ENCODE measurements at regions not wholly inside any gene's neighbourhood (a gene's known extent, or its start where the extent isn't known, plus 50 kb on each side); places are given as distances from the start of the nearest gene placed in this dataset.
"Not testable (repeated sequence)": the region's sequence is repeated elsewhere in the genome, so short reads cannot be mapped to it uniquely, and the experiment has no call there.

DNA sequence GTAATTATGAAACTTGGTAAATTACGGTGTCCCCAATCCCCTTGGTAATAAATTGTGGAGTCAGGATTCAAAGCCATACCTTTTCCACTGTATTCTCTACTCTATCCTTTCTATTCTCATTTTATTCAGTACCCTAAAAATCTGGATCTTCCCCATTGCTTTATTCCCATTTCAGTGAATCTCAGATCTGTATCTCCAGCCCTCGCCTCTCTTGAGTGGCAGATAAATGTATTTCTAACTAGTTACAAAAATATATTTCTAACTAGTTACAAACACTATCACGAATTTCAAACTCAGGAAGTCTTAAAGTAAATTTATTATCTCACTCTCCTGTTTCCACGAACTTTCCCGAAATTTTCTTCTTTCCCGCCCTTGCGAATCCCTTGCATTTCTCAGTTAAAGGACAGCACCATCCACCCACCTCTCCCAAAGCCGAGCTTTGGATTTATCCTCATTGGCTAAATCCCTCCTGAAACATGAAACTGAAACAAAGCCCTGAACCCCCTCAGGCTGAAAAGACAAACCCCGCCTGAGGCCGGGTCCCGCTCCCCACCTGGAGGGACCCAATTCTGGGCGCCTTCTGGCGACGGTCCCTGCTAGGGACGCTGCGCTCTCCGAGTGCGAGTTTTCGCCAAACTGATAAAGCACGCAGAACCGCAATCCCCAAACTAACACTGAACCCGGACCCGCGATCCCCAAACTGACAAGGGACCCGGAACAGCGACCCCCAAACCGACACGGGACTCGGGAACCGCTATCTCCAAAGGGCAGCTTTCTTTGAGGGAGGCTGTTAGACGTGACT, 164.3 kb upstream of the PABPC3 start:
- DNase-seq (ENCODE audit: low read depth), result no peak

- peak; percentile 25 for DNase-seq (ENCODE audit: low read depth)
These were observed 162.6 kb upstream of the PABPC3 start for GRCh38 chr13:24933106-24934023.

- DNase-seq (ENCODE audit: low read depth), result not testable (repeated sequence)
These were observed 161.9 kb upstream of the PABPC3 start for GRCh38 chr13:24934024-24934385.

- DNase-seq (ENCODE audit: low read depth), result no peak
These were observed 157.0 kb upstream of the PABPC3 start for GRCh38 chr13:24938966-24939365.

GRCh38 chr13:24941023-24941713, 154.8 kb upstream of the PABPC3 start:
- not testable (repeated sequence) for DNase-seq (ENCODE audit: low read depth)

GRCh38 chr13:24943136-24943535, 152.8 kb upstream of the PABPC3 start:
- no peak for DNase-seq (ENCODE audit: low read depth)

DNA sequence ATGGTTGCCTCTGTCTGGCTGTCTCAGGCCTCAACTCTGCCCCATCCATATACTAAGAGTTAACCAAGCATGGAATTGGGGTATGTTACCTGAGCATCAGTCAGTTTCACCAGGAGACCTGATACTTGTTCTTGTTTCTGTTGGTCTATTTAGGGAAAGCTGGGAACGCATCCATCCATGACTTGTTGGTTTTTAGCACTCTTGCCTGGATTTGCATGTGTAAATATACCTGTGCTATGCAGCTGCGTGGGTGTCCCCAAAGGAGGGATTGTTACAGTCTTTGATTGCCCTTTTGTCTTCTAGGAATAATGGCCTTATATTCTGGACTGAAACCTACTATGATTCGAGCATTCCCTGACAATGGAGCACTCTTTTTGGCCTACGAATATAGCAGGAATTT, 151.9 kb upstream of the PABPC3 start:
- DNase-seq (ENCODE audit: low read depth), result not testable (repeated sequence)

- DNase-seq (ENCODE audit: low read depth), result not testable (repeated sequence)
These were observed 147.0 kb upstream of the PABPC3 start for GRCh38 chr13:24948977-24949376.

DNA sequence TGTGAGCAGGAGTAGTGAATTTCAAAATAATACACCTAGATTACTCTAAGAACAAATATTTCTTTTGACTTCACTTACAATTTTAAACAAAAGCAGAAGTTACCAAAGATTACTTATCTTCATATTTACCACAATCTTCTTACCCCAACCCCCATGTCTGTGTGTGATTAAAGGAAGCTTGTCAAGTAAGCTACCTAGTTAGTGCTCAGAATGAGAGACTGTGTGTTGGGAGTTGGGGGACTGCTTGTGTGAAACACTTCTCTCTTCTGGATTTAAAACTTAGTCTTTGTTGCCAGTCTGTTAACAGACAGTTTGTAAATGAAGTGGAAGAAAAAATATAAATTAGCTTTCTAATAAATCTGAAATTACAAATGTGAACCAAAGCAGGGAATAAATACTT, 145.3 kb upstream of the PABPC3 start:
- DNase-seq (ENCODE audit: low read depth), result not testable (repeated sequence)

DNA sequence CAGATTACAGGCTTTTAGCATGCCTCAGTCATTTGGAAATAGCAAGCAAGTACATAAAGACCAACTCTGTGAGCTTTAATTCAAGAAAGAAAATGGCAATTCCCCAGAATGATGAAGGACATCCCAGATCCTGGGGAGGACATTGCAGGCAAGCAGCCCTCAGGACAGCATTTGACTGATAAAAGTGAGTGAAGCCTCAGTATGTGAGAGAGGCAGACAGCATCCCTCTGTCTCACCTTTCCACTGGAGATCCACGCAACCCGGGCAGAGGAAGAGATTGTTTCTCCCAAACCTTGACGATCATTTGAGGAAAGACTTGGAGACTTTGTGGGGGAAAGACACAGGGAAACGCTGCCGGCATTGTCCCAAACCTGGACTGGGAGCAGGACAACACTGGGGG, 128.0 kb upstream of the PABPC3 start:
- DNase-seq (ENCODE audit: low read depth), result not testable (repeated sequence)

- DNase-seq (ENCODE audit: low read depth), result not testable (repeated sequence)
These were observed 127.5 kb upstream of the PABPC3 start for GRCh38 chr13:24968416-24968815.

- not testable (repeated sequence) for DNase-seq (ENCODE audit: low read depth)
These were observed 122.8 kb upstream of the PABPC3 start for GRCh38 chr13:24973102-24973501.

- DNase-seq (ENCODE audit: low read depth), result not testable (repeated sequence)
These were observed 114.6 kb upstream of the PABPC3 start for GRCh38 chr13:24981181-24981803.

DNA sequence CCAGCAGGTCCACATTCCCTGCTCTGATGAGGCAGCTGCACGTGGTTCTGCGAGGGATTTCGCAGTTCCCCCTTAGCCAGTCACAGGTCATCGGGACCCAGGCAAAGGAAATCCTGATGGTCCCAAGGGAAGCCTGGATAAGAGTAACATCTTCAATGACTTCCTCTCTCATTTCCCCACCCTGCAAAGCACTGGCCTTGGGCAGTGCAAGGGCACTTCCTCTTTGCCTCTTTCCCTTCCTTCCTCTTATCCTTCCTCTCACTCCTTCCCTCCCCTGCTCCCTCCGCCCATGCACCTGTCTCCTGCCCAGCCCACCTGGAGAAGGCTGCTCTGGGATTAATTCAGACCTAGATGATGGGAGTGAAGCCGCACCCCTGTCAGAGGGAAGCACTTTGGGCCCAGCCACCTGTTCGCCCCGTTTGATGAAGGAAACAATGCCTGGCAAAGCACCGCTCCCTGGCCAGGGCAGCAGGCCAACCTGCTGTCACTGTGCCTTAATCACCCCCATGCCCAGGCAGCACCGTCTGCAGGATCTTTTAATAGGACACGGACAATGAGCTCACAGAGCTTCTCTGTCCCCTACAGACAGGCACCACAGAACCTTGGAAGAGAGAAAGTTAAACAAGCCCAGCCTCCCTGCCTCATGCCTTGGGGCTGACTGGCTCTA, 113.5 kb upstream of the PABPC3 start:
- no peak for DNase-seq (ENCODE audit: low read depth)

DNA sequence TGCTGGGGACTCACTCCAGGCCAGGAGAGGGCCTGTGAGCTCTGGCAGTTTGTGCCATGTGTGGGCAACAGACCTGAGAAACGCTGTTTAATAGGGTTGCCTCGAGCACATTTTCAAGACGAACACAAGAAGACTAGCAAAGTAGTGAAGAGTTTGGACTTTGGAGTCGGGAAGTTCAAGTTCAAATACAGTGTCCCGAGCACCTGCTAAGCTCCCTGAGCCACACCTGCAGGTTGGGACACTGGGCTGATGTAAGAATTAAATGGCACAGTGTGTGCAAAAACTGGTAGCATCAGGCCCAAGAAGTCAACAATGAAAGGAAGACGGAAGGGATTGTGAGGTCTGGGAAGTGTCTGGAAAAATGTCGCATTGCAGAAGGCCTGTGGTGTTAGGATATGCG, 112.8 kb upstream of the PABPC3 start:
- no peak for DNase-seq (ENCODE audit: low read depth)

DNA sequence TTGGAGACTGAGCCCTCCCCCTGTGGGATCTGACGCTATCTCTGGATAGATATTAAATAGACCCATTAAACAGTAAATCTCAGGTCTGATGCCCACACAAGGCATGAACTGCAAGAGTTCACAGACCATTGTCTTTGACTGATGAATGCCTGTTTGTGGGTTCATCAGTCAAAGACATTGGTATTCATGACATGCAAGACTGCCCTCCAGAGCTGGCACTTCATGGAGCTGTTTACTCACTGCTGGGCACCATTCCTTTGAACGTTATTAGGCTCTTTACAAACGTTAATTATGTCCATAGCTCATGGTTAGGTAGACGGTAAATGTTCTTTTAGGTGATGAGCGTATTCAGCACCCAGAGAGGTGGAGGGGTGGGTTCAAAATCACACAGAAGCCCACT, 111.8 kb upstream of the PABPC3 start:
- no peak for DNase-seq (ENCODE audit: low read depth)

DNA sequence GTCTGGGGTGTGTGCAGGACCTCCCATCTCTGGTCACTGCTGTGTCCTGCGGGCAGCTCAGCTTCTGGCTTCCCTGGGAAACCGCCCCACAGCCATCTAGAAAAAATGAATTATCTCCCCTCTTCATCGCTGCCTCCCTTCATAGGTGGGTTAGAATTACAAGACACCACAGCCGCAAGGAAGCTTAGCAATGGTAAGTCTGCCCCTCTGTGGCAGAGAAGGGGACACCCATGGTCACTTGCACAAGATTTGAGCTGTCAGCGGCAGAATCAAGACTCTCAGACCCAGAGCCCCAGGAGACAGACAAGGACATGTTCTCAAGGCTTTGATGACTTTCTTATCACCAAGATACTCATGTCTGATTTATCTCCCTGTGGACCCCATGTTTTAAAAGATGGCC, 110.8 kb upstream of the PABPC3 start:
- no peak for DNase-seq (ENCODE audit: low read depth)

GRCh38 chr13:24985896-24986295, 110.0 kb upstream of the PABPC3 start:
- DNase-seq (ENCODE audit: low read depth), result no peak

DNA sequence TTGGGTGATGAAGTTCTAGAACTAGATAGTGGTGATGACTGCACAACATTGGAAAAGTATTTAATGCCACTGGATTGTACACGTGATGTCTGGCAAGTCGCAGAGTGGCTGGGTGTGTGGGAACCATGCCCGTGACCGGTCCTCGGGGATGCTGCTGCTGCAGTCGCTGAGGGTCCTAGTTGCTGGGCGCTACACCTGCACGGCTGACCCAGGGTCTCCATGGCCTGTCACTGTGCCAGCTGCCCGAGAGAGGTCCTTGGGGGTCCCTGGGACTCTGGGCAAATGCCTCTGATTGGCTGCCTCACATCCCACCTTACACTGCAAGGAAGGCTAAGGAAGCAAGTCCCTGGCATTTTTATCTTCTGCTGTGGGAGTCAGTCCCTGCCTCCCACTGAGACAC, 109.1 kb upstream of the PABPC3 start:
- DNase-seq (ENCODE audit: low read depth), result no peak

- not testable (repeated sequence) for DNase-seq (ENCODE audit: low read depth)
These were observed 106.0 kb upstream of the PABPC3 start for GRCh38 chr13:24989959-24990358.

- not testable (repeated sequence) for DNase-seq (ENCODE audit: low read depth)
These were observed 103.0 kb upstream of the PABPC3 start for GRCh38 chr13:24992946-24993345.
